Activated CD4-positive, alpha-beta T cell treated with anti-CD3 and anti-CD28 coated beads, Interleukin-2, amount 10 ng/mL, durations not matched to agents 24 days and 14 days (primary cell): ENCODE measurements at regions not wholly inside any gene's neighbourhood (a gene's known extent, or its start where the extent isn't known, plus 50 kb on each side); places are given as distances from the start of the nearest gene placed in this dataset.
"Not testable (repeated sequence)": the region's sequence is repeated elsewhere in the genome, so short reads cannot be mapped to it uniquely, and the experiment has no call there.

Experiments
- DNase-seq: peaks from one replicate; pipeline ENCODE4 v3.0.0; 2022
- H3K27ac Mint-ChIP-seq: one replicate; pipeline ENCODE4 v1.8.0; 2022; ENCODE audit warnings: mild to moderate bottlenecking, mixed read lengths
- H3K27me3 Mint-ChIP-seq: one replicate; pipeline ENCODE4 v1.8.0; 2022; ENCODE audit warnings: mixed read lengths
- H3K36me3 Mint-ChIP-seq: one replicate; pipeline ENCODE4 v1.8.0; 2022; ENCODE audit warnings: low read depth, mild to moderate bottlenecking, mixed read lengths
- H3K4me1 Mint-ChIP-seq: one replicate; pipeline ENCODE4 v1.8.0; 2021; ENCODE audit warnings: mixed read lengths
- H3K4me3 Mint-ChIP-seq: one replicate; pipeline ENCODE4 v1.8.0; 2022; ENCODE audit warnings: mild to moderate bottlenecking, moderate library complexity, mixed read lengths
- H3K9me3 Mint-ChIP-seq: one replicate; pipeline ENCODE4 v1.8.0; 2021; ENCODE audit warnings: mixed read lengths
- intact Hi-C: fragments of 100-400 bp; cut with micrococcal nuclease; formaldehyde crosslinking; loops from one replicate; pipeline ENCODE4 v1.15.1; 2023

- H3K9me3 Mint-ChIP-seq = no peaks in the 10 kb centered on the region
- H3K36me3 Mint-ChIP-seq = no peaks in the 10 kb centered on the region
- intact Hi-C loops = no loop called here
- peaks cover 71% of the 10 kb centered on the region for H3K27me3 Mint-ChIP-seq
- no peak overlapping the region for H3K4me3 Mint-ChIP-seq
- H3K27ac Mint-ChIP-seq = no peak overlapping the region
- peaks cover 5% of the 10 kb centered on the region for H3K4me1 Mint-ChIP-seq
- DNase-seq = no peak
Observed at GRCh38 chr5:54876556-54876955, 108.8 kb downstream of the ESM1 start.

GRCh38 chr5:54874337-54875021, 110.9 kb downstream of the ESM1 start:
- Mint-ChIP-seq H3K27me3 (peaks cover 78% of the 10 kb centered on the region), H3K36me3 (no peaks in the 10 kb centered on the region), H3K9me3 (no peaks in the 10 kb centered on the region), H3K4me1 (peaks cover 5% of the 10 kb centered on the region), H3K27ac (no peak overlapping the region), H3K4me3 (no peak overlapping the region)
- intact Hi-C loops = no loop called here
- DNase-seq = no peak

- peaks cover 80% of the 10 kb centered on the region for H3K27me3 Mint-ChIP-seq
- no peaks in the 10 kb centered on the region for H3K9me3 Mint-ChIP-seq
- no peaks in the 10 kb centered on the region for H3K36me3 Mint-ChIP-seq
- no peak for DNase-seq
- H3K27ac Mint-ChIP-seq = no peak overlapping the region
- peaks cover 10% of the 10 kb centered on the region for H3K4me1 Mint-ChIP-seq
- H3K4me3 Mint-ChIP-seq = no peak overlapping the region
- intact Hi-C loops = no loop called here
Observed at GRCh38 chr5:54873691-54874090, 111.7 kb downstream of the ESM1 start.

- intact Hi-C loops = no loop called here
- no peaks in the 10 kb centered on the region for H3K9me3 Mint-ChIP-seq
- DNase-seq = no peak
Observed at GRCh38 chr5:54872810-54873209, 112.6 kb downstream of the ESM1 start.

GRCh38 chr5:54870271-54870670, 115.1 kb downstream of the ESM1 start:
- Mint-ChIP-seq H3K9me3 (no peaks in the 10 kb centered on the region), H3K4me3 (no peak overlapping the region), H3K27ac (no peak overlapping the region), H3K4me1 (peaks cover 22% of the 10 kb centered on the region), H3K27me3 (peaks cover 74% of the 10 kb centered on the region), H3K36me3 (no peaks in the 10 kb centered on the region)
- intact Hi-C loops = no loop called here
- DNase-seq = no peak

More at GRCh38 chr5:54872810-54873209, 112.6 kb downstream of the ESM1 start:
- no peaks in the 10 kb centered on the region for H3K36me3 Mint-ChIP-seq
- no peak overlapping the region for H3K4me3 Mint-ChIP-seq
- H3K27me3 Mint-ChIP-seq = peaks cover 79% of the 10 kb centered on the region
- H3K27ac Mint-ChIP-seq = no peak overlapping the region
- H3K4me1 Mint-ChIP-seq = peaks cover 16% of the 10 kb centered on the region

GRCh38 chr5:54869691-54870090, 115.7 kb downstream of the ESM1 start:
- intact Hi-C loops = loop anchor here (2.0 to 10.0 kb wide), 3 partner anchors 75 to 555 kb away; partner anchors contain the start of gene ARL15
- Mint-ChIP-seq H3K4me3 (no peak overlapping the region), H3K27me3 (peaks cover 69% of the 10 kb centered on the region), H3K27ac (no peak overlapping the region), H3K36me3 (no peaks in the 10 kb centered on the region), H3K9me3 (no peaks in the 10 kb centered on the region), H3K4me1 (peaks cover 22% of the 10 kb centered on the region)
- no peak for DNase-seq

- Mint-ChIP-seq H3K4me3 (peak overlapping the region; percentile 13), H3K27ac (peak overlapping the region; percentile 46), H3K9me3 (no peaks in the 10 kb centered on the region), H3K36me3 (no peaks in the 10 kb centered on the region), H3K4me1 (peaks cover 22% of the 10 kb centered on the region), H3K27me3 (peaks cover 67% of the 10 kb centered on the region)
- intact Hi-C loops = loop anchor here (1.0 to 10.0 kb wide), 4 partner anchors 35 to 554 kb away; partner anchors contain the start of gene ARL15
- DNase-seq = peak; percentile 64
Observed at GRCh38 chr5:54868511-54869483, 116.6 kb downstream of the ESM1 start.

GRCh38 chr5:54867310-54867944, 118.0 kb downstream of the ESM1 start:
- H3K9me3 Mint-ChIP-seq = no peaks in the 10 kb centered on the region
- intact Hi-C loops = loop anchor here (1.0 to 10.0 kb wide), 3 partner anchors 150 to 553 kb away; partner anchors contain the start of genes ARL15 and SNX18
- H3K4me3 Mint-ChIP-seq = no peak overlapping the region
- H3K36me3 Mint-ChIP-seq = no peaks in the 10 kb centered on the region
- DNase-seq = peak; percentile 67
- H3K27ac Mint-ChIP-seq = no peak overlapping the region
- peaks cover 65% of the 10 kb centered on the region for H3K27me3 Mint-ChIP-seq
- peaks cover 22% of the 10 kb centered on the region for H3K4me1 Mint-ChIP-seq

- intact Hi-C loops = loop anchor here (5.0 to 10.0 kb wide), 2 partner anchors 148 to 550 kb away; partner anchors contain the start of gene ARL15
- not testable (repeated sequence) for H3K9me3 Mint-ChIP-seq, H3K4me3 Mint-ChIP-seq, H3K27ac Mint-ChIP-seq, DNase-seq, H3K36me3 Mint-ChIP-seq
- Mint-ChIP-seq H3K4me1 (peaks cover 22% of the 10 kb centered on the region), H3K27me3 (peaks cover 55% of the 10 kb centered on the region)
Observed at GRCh38 chr5:54864911-54865515, 120.4 kb downstream of the ESM1 start.

- DNase-seq = no peak
- peaks cover 17% of the 10 kb centered on the region for H3K9me3 Mint-ChIP-seq
- H3K27me3 Mint-ChIP-seq = peaks cover 45% of the 10 kb centered on the region
- intact Hi-C loops = loop anchor here (10.0 kb wide), 1 partner anchor 547 kb away; the partner anchor contains the start of gene ARL15
- H3K36me3 Mint-ChIP-seq = peaks cover 3% of the 10 kb centered on the region
- H3K27ac Mint-ChIP-seq = no peak overlapping the region
- no peak overlapping the region for H3K4me3 Mint-ChIP-seq
- H3K4me1 Mint-ChIP-seq = peaks cover 3% of the 10 kb centered on the region
Observed at GRCh38 chr5:54862036-54862435, 123.4 kb downstream of the ESM1 start.

- intact Hi-C loops = loop anchor here (10.0 kb wide), 1 partner anchor 547 kb away; the partner anchor contains the start of gene ARL15
- H3K27me3 Mint-ChIP-seq = peaks cover 41% of the 10 kb centered on the region
- H3K36me3 Mint-ChIP-seq = peaks cover 3% of the 10 kb centered on the region
- H3K27ac Mint-ChIP-seq = no peak overlapping the region
- DNase-seq = no peak
- peaks cover 19% of the 10 kb centered on the region for H3K9me3 Mint-ChIP-seq
- H3K4me3 Mint-ChIP-seq = no peak overlapping the region
- H3K4me1 Mint-ChIP-seq = no peaks in the 10 kb centered on the region
Observed at GRCh38 chr5:54861212-54861894, 124.0 kb downstream of the ESM1 start.

- intact Hi-C loops = loop anchor here (10.0 kb wide), 1 partner anchor 546 kb away; the partner anchor contains the start of gene ARL15
- Mint-ChIP-seq H3K27ac (no peak overlapping the region), H3K36me3 (peaks cover 3% of the 10 kb centered on the region), H3K9me3 (peaks cover 19% of the 10 kb centered on the region), H3K4me3 (no peak overlapping the region), H3K27me3 (peaks cover 38% of the 10 kb centered on the region), H3K4me1 (no peaks in the 10 kb centered on the region)
- DNase-seq = no peak
Observed at GRCh38 chr5:54860321-54860720, 125.1 kb downstream of the ESM1 start.

GRCh38 chr5:54859316-54859715, 126.1 kb downstream of the ESM1 start:
- H3K9me3 Mint-ChIP-seq = peaks cover 24% of the 10 kb centered on the region
- H3K4me1 Mint-ChIP-seq = no peaks in the 10 kb centered on the region
- no peak overlapping the region for H3K4me3 Mint-ChIP-seq
- H3K36me3 Mint-ChIP-seq = peaks cover 3% of the 10 kb centered on the region
- no peak overlapping the region for H3K27ac Mint-ChIP-seq
- H3K27me3 Mint-ChIP-seq = peaks cover 36% of the 10 kb centered on the region
- intact Hi-C loops = no loop called here
- no peak for DNase-seq
